CD14-positive monocyte (primary cell): ENCODE measurements at regions not wholly inside any gene's neighbourhood (a gene's known extent, or its start where the extent isn't known, plus 50 kb on each side); places are given as distances from the start of the nearest gene placed in this dataset.
"Not testable (repeated sequence)": the region's sequence is repeated elsewhere in the genome, so short reads cannot be mapped to it uniquely, and the experiment has no call there.

ENCODE experiments used
- DNase-seq, 3 donors: peaks; one replicate each; pipeline ENCODE4 v3.0.0-alpha.2; 2011 to 2022
- H2AFZ ChIP-seq: 2 replicates; pipeline ENCODE4 v1.6.0; 2012; ENCODE audit warnings: mild to moderate bottlenecking, low read depth, low read length, inconsistent platforms; ENCODE audit not compliant: insufficient read depth, poor library complexity, severe bottlenecking
- H3K27ac ChIP-seq, 2 donors: 1 replicate in 1 of 2; 2 replicates in 1 of 2; pipeline ENCODE4 v1.5.1; 2012 to 2013; ENCODE audit warnings: low read length in 2 of 2, control low read depth in 1 of 2, inconsistent platforms in 1 of 2, low read depth in 1 of 2, mild to moderate bottlenecking in 1 of 2
- H3K27me3 ChIP-seq, 2 donors: one replicate each; pipeline versions ENCODE4 v1.6.0 to v1.6.1; 2011 to 2013; ENCODE audit warnings: low read length in 2 of 2; ENCODE audit not compliant: control insufficient read depth in 2 of 2, insufficient read depth in 2 of 2
- H3K36me3 ChIP-seq, 2 donors: replicated peaks in 1 of 2; 1 replicate in 1 of 2; 2 replicates in 1 of 2; pipeline versions ENCODE4 v1.5.1 to v1.6.1; 2012 to 2013; ENCODE audit warnings: low read length in 2 of 2, control low read depth in 1 of 2, inconsistent platforms in 1 of 2, mild to moderate bottlenecking in 1 of 2; ENCODE audit not compliant: insufficient read depth in 2 of 2, control insufficient read depth in 1 of 2
- H3K4me1 ChIP-seq, 2 donors: 1 replicate in 1 of 2; 2 replicates in 1 of 2; pipeline versions ENCODE4 v1.5.1 to v1.6.1; 2012 to 2013; ENCODE audit warnings: low read length in 2 of 2, control low read depth in 1 of 2, inconsistent platforms in 1 of 2, mild to moderate bottlenecking in 1 of 2, moderate library complexity in 1 of 2; ENCODE audit not compliant: insufficient read depth in 2 of 2, control insufficient read depth in 1 of 2
- H3K4me2 ChIP-seq: replicated peaks from 2 replicates; pipeline ENCODE3; 2012; ENCODE audit warnings: low read length, moderate library complexity, mild to moderate bottlenecking; ENCODE audit not compliant: poor library complexity, severe bottlenecking; ENCODE audit errors: extremely low read depth
- H3K4me3 ChIP-seq, 3 experiments: fragments of 200-600 bp in 1 of 3; sonication (generic) in 1 of 3; replicated peaks in 1 of 3; 1 replicate in 2 of 3; 2 replicates in 1 of 3; pipeline ENCODE4 v1.5.1; 2011 to 2013; ENCODE audit warnings: low read length in 3 of 3, mild to moderate bottlenecking in 3 of 3, control low read depth in 2 of 3, low read depth in 2 of 3, inconsistent platforms in 1 of 3, moderate library complexity in 1 of 3
- H3K79me2 ChIP-seq: 2 replicates; pipeline ENCODE4 v1.6.0; 2012; ENCODE audit warnings: mild to moderate bottlenecking, control low read depth, inconsistent platforms, low read length, moderate library complexity; ENCODE audit not compliant: insufficient read depth
- H3K9ac ChIP-seq: 2 replicates; pipeline ENCODE4 v1.6.0; 2017; ENCODE audit warnings: low read length, mild to moderate bottlenecking; ENCODE audit not compliant: insufficient read depth, poor library complexity, severe bottlenecking
- H3K9me3 ChIP-seq, 2 donors: replicated peaks in 1 of 2; 1 replicate in 1 of 2; 2 replicates in 1 of 2; pipeline versions ENCODE4 v1.5.1 to v1.6.1; 2012 to 2013; ENCODE audit warnings: low read length in 2 of 2, control low read depth in 1 of 2; ENCODE audit not compliant: control insufficient read depth in 1 of 2, insufficient read depth in 1 of 2
- H4K20me1 ChIP-seq: 2 replicates; pipeline ENCODE4 v1.6.0; 2012; ENCODE audit warnings: mild to moderate bottlenecking, low read length, control low read depth, moderate library complexity; ENCODE audit not compliant: insufficient read depth
- H3K27ac Mint-ChIP-seq, 7 donors: one replicate each; pipeline ENCODE4 v1.8.0; 2020; ENCODE audit warnings: mild to moderate bottlenecking in 7 of 7, mixed read lengths in 7 of 7, moderate library complexity in 6 of 7, inconsistent platforms in 2 of 7
- H3K27me3 Mint-ChIP-seq, 3 donors: one replicate each; pipeline ENCODE4 v1.8.0; 2021 to 2022; ENCODE audit warnings: low read depth in 3 of 3, mild to moderate bottlenecking in 3 of 3, mixed read lengths in 3 of 3, moderate library complexity in 3 of 3, inconsistent platforms in 1 of 3
- H3K36me3 Mint-ChIP-seq, 2 donors: one replicate each; pipeline ENCODE4 v1.8.0; 2020; ENCODE audit warnings: mixed read lengths in 2 of 2, inconsistent platforms in 1 of 2, mild to moderate bottlenecking in 1 of 2
- H3K4me1 Mint-ChIP-seq: one replicate; pipeline ENCODE4 v1.8.0; 2020; ENCODE audit warnings: mild to moderate bottlenecking, mixed read lengths
- H3K4me3 Mint-ChIP-seq, 2 donors: one replicate each; pipeline ENCODE4 v1.8.0; 2020; ENCODE audit warnings: mild to moderate bottlenecking in 2 of 2, mixed read lengths in 2 of 2, moderate library complexity in 1 of 2
- H3K9me3 Mint-ChIP-seq, 7 donors: one replicate each; pipeline ENCODE4 v1.8.0; 2020 to 2022; ENCODE audit warnings: mixed read lengths in 7 of 7, mild to moderate bottlenecking in 6 of 7, moderate library complexity in 6 of 7, inconsistent platforms in 2 of 7
- CTCF ChIP-seq: fragments of 200-600 bp; IDR thresholded peaks from one replicate; pipeline ENCODE4 v1.8.0; 2022; ENCODE audit warnings: antibody characterized with exemption, mild to moderate bottlenecking
- WGBS: methylation state at CpG from one replicate; pipeline ENCODE4 v1.1.5; 2013; ENCODE audit warnings: missing lambda C conversion rate; ENCODE audit not compliant: insufficient coverage; 5-methylcytosine and 5-hydroxymethylcytosine counted together
- intact Hi-C, 2 donors: fragments of 100-400 bp; cut with micrococcal nuclease; formaldehyde crosslinking; loops; one replicate each; pipeline versions ENCODE4 v1.15.0 to v1.15.1; 2023

- H3K9ac ChIP-seq, H3K36me3 Mint-ChIP-seq, intact Hi-C loops, H3K27ac ChIP-seq, H3K4me2 ChIP-seq, H3K9me3 Mint-ChIP-seq, H2AFZ ChIP-seq, H3K4me1 Mint-ChIP-seq, H4K20me1 ChIP-seq, H3K4me3 Mint-ChIP-seq, H3K4me3 ChIP-seq, H3K27me3 Mint-ChIP-seq, H3K4me1 ChIP-seq, H3K9me3 ChIP-seq, H3K27me3 ChIP-seq, H3K36me3 ChIP-seq, H3K27ac Mint-ChIP-seq, DNase-seq, H3K79me2 ChIP-seq: not testable (repeated sequence)
- 94% methylated on average over 18 of the region's 26 CpGs for WGBS
These were observed 278.8 kb downstream of the FAM47B start for GRCh38 chrX:35221391-35221790.

- no peaks in the 10 kb centered on the region for H3K36me3 Mint-ChIP-seq
These were observed 301.6 kb downstream of the FAM47B start for GRCh38 chrX:35244088-35244741.

More at GRCh38 chrX:35244088-35244741, 301.6 kb downstream of the FAM47B start:
- no peak overlapping the region for H3K27ac ChIP-seq
- Mint-ChIP-seq H3K4me1 (no peaks in the 10 kb centered on the region), H3K9me3 (peaks cover 0 to 10% (median 2%) of the 10 kb centered on the region in 7 donors), H3K27ac (no peak overlapping the region), H3K4me3 (no peak overlapping the region), H3K27me3 (no peaks in the 10 kb centered on the region)
- H3K4me1 ChIP-seq = no peaks in the 10 kb centered on the region
- DNase-seq = no peak
- H3K4me2 ChIP-seq = no peak overlapping the region
- no peaks in the 10 kb centered on the region for H3K36me3 ChIP-seq
- H3K4me3 ChIP-seq = no peak overlapping the region
- H3K79me2 ChIP-seq = no peaks in the 10 kb centered on the region
- no peaks in the 10 kb centered on the region for H4K20me1 ChIP-seq
- peaks cover 0 to 3% of the 10 kb centered on the region in 2 donors for H3K9me3 ChIP-seq
- no peak overlapping the region for H3K9ac ChIP-seq
- no peak for TF ChIP-seq CTCF
- WGBS = 67% methylated on average over 1 of the region's 3 CpGs
- no peaks in the 10 kb centered on the region for H3K27me3 ChIP-seq
- no peak overlapping the region for H2AFZ ChIP-seq
- intact Hi-C loops = no loop called here
